HG03196 (cell line): ENCODE measurements at regions not wholly inside any gene's neighbourhood (a gene's known extent, or its start where the extent isn't known, plus 50 kb on each side); places are given as distances from the start of the nearest gene placed in this dataset.

Source experiments
- ATAC-seq: cut with Tn5 transposase; IDR thresholded peaks from one replicate; pipeline ENCODE4 v1.9.1; 2021; ENCODE audit not compliant: unreplicated experiment

- ATAC-seq: no peak
These were observed 316.0 kb upstream of the NPVF start for GRCh38 chr7:25544254-25544653.

GRCh38 chr7:25545124-25546008 is 317.1 kb upstream of the NPVF start:
- ATAC-seq: no peak

GRCh38 chr7:25546306-25546705 is 318.0 kb upstream of the NPVF start:
- ATAC-seq: no peak

GRCh38 chr7:25549271-25549921 is 321.1 kb upstream of the NPVF start:
- ATAC-seq: no peak

- no peak for ATAC-seq
These were observed 321.9 kb upstream of the NPVF start for GRCh38 chr7:25550149-25550548.

GRCh38 chr7:25552998-25553397 is 324.7 kb upstream of the NPVF start:
- no peak for ATAC-seq

- ATAC-seq: no peak
These were observed 325.4 kb upstream of the NPVF start for GRCh38 chr7:25553580-25554291.

- ATAC-seq: no peak
These were observed 329.2 kb upstream of the NPVF start for GRCh38 chr7:25557379-25557917.

GRCh38 chr7:25557930-25558329 is 329.6 kb upstream of the NPVF start:
- no peak for ATAC-seq

GRCh38 chr7:25558605-25559004 is 330.3 kb upstream of the NPVF start:
- ATAC-seq: no peak

GRCh38 chr7:25559581-25560367 is 331.5 kb upstream of the NPVF start:
- ATAC-seq: no peak

GRCh38 chr7:25562673-25563182 is 334.4 kb upstream of the NPVF start:
- ATAC-seq: no peak

- ATAC-seq: no peak
These were observed 336.7 kb upstream of the NPVF start for GRCh38 chr7:25565002-25565401.

- ATAC-seq: no peak
These were observed 337.7 kb upstream of the NPVF start for GRCh38 chr7:25565949-25566348.

GRCh38 chr7:25567430-25567829 is 339.1 kb upstream of the NPVF start:
- ATAC-seq: no peak

- no peak for ATAC-seq
These were observed 341.5 kb upstream of the NPVF start for GRCh38 chr7:25569765-25570164.

- no peak for ATAC-seq
These were observed 344.1 kb upstream of the NPVF start for GRCh38 chr7:25572423-25572822.

- ATAC-seq: no peak
These were observed 346.5 kb upstream of the NPVF start for GRCh38 chr7:25574828-25575227.

GRCh38 chr7:25575634-25576033 is 347.3 kb upstream of the NPVF start:
- ATAC-seq: no peak

GRCh38 chr7:25578991-25579777 is 350.9 kb upstream of the NPVF start:
- no peak for ATAC-seq
